ENCODE measurements at regions not wholly inside any gene's neighbourhood (a gene's known extent, or its start where the extent isn't known, plus 50 kb on each side); places are given as distances from the start of the nearest gene placed in this dataset.
A peak's percentile ranks its signal among the peaks of the same experiment; 100 is the strongest.

DNA sequence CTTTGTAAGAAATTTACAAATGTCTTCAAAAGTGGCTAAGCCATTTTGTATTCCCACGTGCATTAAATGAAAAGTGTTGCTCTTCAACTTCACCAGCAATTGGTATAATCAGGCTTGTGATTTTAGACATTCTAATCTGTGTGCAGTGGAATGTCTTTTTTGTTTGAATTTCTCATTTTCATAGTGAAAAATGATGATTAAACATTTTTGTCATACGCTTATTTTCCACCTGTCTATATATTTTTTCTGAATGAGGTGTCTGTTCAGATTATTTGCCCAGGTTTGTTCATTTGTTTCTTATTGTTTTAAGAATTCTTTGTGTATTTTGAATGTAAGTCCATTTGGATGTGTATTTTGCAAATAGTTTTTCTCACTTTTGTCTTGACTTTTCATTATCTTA is 558.1 kb downstream of the TENT5A start (continued):
- TF ChIP-seq, protein P1, sequence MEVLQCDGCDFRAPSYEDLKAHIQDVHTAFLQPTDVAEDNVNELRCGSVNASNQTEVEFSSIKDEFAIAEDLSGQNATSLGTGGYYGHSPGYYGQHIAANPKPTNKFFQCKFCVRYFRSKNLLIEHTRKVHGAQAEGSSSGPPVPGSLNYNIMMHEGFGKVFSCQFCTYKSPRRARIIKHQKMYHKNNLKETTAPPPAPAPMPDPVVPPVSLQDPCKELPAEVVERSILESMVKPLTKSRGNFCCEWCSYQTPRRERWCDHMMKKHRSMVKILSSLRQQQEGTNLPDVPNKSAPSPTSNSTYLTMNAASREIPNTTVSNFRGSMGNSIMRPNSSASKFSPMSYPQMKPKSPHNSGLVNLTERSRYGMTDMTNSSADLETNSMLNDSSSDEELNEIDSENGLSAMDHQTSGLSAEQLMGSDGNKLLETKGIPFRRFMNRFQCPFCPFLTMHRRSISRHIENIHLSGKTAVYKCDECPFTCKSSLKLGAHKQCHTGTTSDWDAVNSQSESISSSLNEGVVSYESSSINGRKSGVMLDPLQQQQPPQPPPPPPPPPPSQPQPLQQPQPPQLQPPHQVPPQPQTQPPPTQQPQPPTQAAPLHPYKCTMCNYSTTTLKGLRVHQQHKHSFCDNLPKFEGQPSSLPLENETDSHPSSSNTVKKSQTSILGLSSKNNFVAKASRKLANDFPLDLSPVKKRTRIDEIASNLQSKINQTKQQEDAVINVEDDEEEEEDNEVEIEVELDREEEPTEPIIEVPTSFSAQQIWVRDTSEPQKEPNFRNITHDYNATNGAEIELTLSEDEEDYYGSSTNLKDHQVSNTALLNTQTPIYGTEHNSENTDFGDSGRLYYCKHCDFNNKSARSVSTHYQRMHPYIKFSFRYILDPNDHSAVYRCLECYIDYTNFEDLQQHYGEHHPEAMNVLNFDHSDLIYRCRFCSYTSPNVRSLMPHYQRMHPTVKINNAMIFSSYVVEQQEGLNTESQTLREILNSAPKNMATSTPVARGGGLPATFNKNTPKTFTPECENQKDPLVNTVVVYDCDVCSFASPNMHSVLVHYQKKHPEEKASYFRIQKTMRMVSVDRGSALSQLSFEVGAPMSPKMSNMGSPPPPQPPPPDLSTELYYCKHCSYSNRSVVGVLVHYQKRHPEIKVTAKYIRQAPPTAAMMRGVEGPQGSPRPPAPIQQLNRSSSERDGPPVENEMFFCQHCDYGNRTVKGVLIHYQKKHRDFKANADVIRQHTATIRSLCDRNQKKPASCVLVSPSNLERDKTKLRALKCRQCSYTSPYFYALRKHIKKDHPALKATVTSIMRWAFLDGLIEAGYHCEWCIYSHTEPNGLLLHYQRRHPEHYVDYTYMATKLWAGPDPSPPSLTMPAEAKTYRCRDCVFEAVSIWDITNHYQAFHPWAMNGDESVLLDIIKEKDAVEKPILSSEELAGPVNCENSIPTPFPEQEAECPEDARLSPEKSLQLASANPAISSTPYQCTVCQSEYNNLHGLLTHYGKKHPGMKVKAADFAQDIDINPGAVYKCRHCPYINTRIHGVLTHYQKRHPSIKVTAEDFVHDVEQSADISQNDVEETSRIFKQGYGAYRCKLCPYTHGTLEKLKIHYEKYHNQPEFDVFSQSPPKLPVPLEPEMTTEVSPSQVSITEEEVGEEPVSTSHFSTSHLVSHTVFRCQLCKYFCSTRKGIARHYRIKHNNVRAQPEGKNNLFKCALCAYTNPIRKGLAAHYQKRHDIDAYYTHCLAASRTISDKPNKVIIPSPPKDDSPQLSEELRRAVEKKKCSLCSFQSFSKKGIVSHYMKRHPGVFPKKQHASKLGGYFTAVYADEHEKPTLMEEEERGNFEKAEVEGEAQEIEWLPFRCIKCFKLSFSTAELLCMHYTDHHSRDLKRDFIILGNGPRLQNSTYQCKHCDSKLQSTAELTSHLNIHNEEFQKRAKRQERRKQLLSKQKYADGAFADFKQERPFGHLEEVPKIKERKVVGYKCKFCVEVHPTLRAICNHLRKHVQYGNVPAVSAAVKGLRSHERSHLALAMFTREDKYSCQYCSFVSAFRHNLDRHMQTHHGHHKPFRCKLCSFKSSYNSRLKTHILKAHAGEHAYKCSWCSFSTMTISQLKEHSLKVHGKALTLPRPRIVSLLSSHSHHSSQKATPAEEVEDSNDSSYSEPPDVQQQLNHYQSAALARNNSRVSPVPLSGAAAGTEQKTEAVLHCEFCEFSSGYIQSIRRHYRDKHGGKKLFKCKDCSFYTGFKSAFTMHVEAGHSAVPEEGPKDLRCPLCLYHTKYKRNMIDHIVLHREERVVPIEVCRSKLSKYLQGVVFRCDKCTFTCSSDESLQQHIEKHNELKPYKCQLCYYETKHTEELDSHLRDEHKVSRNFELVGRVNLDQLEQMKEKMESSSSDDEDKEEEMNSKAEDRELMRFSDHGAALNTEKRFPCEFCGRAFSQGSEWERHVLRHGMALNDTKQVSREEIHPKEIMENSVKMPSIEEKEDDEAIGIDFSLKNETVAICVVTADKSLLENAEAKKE (CRISPR knock-in tag; IDR thresholded peaks at IDR 0.05): no peak

DNA sequence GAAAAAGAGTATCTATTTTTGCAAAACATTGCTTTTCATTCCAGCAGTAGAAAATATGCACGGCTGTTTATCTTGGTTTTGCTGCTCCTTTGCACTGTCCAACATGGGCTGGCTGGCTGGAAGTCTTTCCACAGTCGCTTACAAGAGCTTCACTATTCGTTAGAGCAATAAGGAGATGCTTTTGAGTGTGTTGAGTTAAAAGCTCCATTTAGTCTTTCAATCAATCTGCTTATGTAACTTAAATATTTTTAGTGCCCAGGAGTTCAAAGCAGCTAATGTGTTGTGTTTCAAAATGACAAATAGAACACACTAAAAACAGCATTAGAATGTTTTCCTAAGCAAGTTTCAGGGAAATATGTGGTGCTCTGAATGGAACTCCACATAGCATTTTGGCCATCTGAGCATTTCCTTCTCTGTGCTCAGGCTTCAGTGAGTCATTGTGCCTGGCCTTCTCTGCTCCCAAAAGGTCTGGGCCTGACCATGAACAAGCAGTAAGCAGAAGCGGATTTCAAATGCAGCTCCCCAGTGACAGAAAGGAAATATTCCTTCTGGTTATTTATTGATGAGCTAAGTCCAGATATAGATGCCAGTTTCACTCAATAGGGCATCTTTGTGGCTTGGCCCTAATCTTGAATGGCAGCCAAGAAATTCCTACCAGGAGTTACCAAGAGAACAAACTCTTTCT is 580.3 kb downstream of the TENT5A start:
- no peaks in the 10 kb centered on the region for H3K36me3 ChIP-seq (ENCODE audit: insufficient read depth)
- Mint-ChIP-seq H3K4me3 (no peak overlapping the region), H3K36me3 (ENCODE audit: low read depth) (no peaks in the 10 kb centered on the region), H3K9me3 (no peaks in the 10 kb centered on the region), H3K4me1 (no peaks in the 10 kb centered on the region), H3K27me3 (ENCODE audit: insufficient read depth, low read depth, poor library complexity) (no peaks in the 10 kb centered on the region), H3K27ac (no peak overlapping the region)
- H3K27ac ChIP-seq (ENCODE audit: low read depth): no peak overlapping the region
- H2AFZ ChIP-seq: no peak overlapping the region
- no peaks in the 10 kb centered on the region for H4K20me1 ChIP-seq (replicated peaks; ENCODE audit: insufficient read depth)
- H3K79me2 ChIP-seq (replicated peaks; ENCODE audit: insufficient read depth): no peaks in the 10 kb centered on the region
- H3K4me2 ChIP-seq: no peak overlapping the region
- no peaks in the 10 kb centered on the region for H3K9me2 ChIP-seq (ENCODE audit: insufficient read depth)
- ATAC-seq (no peak), DNase-seq (ENCODE audit: low spot score) (peak; percentile 6)
- no peaks in the 10 kb centered on the region for H3F3A ChIP-seq (replicated peaks; ENCODE audit: low read depth)
- H3K4me3 ChIP-seq: no peak overlapping the region
- no peaks in the 10 kb centered on the region for H3K27me3 ChIP-seq (ENCODE audit: insufficient read depth)
- no peaks in the 10 kb centered on the region for H3K4me1 ChIP-seq (ENCODE audit: insufficient read depth)
- TF ChIP-seq POLR2AphosphoS5 (IDR thresholded peaks at IDR 0.05; ENCODE audit: low read depth) (no peak), NANOG (IDR thresholded peaks at IDR 0.05; ENCODE audit: borderline replicate concordance) (no peak), ZNF114 (CRISPR knock-in tag; IDR thresholded peaks at IDR 0.05) (no peak), REST (IDR thresholded peaks at IDR 0.05; ENCODE audit: unreplicated experiment) (no peak), CREB1 (CRISPR knock-in tag; IDR thresholded peaks at IDR 0.05; ENCODE audit: low read depth) (no peak), EZH2 (IDR thresholded peaks at IDR 0.05; ENCODE audit: low read depth, unreplicated experiment) (no peak), STAT1 (IDR thresholded peaks at IDR 0.05; ENCODE audit: unreplicated experiment) (no peak), JUNB (IDR thresholded peaks at IDR 0.05; ENCODE audit: unreplicated experiment) (no peak)
- TF ChIP-seq, protein P2, sequence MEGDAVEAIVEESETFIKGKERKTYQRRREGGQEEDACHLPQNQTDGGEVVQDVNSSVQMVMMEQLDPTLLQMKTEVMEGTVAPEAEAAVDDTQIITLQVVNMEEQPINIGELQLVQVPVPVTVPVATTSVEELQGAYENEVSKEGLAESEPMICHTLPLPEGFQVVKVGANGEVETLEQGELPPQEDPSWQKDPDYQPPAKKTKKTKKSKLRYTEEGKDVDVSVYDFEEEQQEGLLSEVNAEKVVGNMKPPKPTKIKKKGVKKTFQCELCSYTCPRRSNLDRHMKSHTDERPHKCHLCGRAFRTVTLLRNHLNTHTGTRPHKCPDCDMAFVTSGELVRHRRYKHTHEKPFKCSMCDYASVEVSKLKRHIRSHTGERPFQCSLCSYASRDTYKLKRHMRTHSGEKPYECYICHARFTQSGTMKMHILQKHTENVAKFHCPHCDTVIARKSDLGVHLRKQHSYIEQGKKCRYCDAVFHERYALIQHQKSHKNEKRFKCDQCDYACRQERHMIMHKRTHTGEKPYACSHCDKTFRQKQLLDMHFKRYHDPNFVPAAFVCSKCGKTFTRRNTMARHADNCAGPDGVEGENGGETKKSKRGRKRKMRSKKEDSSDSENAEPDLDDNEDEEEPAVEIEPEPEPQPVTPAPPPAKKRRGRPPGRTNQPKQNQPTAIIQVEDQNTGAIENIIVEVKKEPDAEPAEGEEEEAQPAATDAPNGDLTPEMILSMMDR (conservative IDR thresholded peaks at IDR 0.05; ENCODE audit: low read depth in 2 of 2): no peak
- TF ChIP-seq, protein P3, sequence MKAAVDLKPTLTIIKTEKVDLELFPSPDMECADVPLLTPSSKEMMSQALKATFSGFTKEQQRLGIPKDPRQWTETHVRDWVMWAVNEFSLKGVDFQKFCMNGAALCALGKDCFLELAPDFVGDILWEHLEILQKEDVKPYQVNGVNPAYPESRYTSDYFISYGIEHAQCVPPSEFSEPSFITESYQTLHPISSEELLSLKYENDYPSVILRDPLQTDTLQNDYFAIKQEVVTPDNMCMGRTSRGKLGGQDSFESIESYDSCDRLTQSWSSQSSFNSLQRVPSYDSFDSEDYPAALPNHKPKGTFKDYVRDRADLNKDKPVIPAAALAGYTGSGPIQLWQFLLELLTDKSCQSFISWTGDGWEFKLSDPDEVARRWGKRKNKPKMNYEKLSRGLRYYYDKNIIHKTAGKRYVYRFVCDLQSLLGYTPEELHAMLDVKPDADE (IDR thresholded peaks at IDR 0.05): no peak

Measured in GM23338 (cell line).